Heart left ventricle (tissue), 13 donors: ENCODE measurements at regions not wholly inside any gene's neighbourhood (a gene's known extent, or its start where the extent isn't known, plus 50 kb on each side); places are given as distances from the start of the nearest gene placed in this dataset.

Experiments
- POLR2A ChIP-seq, 2 donors: fragments of 450-650 bp; IDR thresholded peaks; one replicate each; pipeline ENCODE4 v1.6.1; 2017; ENCODE audit warnings: antibody characterized with exemption in 2 of 2, mild to moderate bottlenecking in 2 of 2, moderate library complexity in 2 of 2
- TF ChIP-seq, protein P1 (sequence below), 12 donors: fragments of 200-600 bp; sonication (generic) in 4 of 12; IDR thresholded peaks; one replicate each; pipeline versions ENCODE4 v1.5.0 to v1.8.0; 2018 to 2022; ENCODE audit warnings: antibody characterized with exemption in 12 of 12, mild to moderate bottlenecking in 5 of 12
- donor health status: ischemic (EF 13 %, LVEDD 7.1; RV severe dilation, severe dysfunction).
- donor health status: DM: no; HTN: yes; CAD: no.
- donor health status: DM: no; HTN: no; CAD: no.
- donor health status: ischemic (EF 25% LVEDD 6.9; RV normal size, moderate dysfunction).
- donor health status: ischemic (EF 25% LVEDD 5.7; RV mildly dilated, moderate dysfunction).
- donor health status: ischemic (EF 35%, LVEDD 5.7; RV mildly dilated, moderate dysfunction).
- donor health status: nonischemic (EF 11% LVEDD 7.7; RV severe dilation, severe dysfunction).
- donor health status: DM: yes; HTN: yes; CAD: no.
- donor health status: PGD.
- donor health status: ischemic (EF 29% LVEDD 5.4; RV normal size, mild dysfunction).
- donor health status: nonischemic (EF 23%, LVEDD 6.1; RV moderate dilation, normal function).

DNA sequence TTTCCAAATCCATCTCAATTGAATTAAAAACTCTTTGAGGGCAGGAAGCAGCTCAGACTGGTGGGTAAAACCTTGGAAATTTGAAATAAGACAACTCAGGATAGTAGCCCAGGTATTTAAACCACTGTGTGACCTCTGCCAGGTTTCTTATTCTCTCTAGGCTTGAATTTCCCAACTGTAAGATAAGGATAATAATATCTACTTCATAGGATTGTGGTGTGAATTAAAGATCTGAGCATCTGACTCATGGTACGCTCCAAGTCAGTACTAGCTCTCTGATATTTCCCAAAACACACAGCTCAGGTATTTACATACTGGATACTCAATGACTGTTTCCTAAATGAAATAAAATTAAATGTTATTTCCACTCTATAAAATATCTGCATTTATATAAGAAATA lies 337.2 kb downstream of the LTN1 start:
- TF ChIP-seq, protein P1, sequence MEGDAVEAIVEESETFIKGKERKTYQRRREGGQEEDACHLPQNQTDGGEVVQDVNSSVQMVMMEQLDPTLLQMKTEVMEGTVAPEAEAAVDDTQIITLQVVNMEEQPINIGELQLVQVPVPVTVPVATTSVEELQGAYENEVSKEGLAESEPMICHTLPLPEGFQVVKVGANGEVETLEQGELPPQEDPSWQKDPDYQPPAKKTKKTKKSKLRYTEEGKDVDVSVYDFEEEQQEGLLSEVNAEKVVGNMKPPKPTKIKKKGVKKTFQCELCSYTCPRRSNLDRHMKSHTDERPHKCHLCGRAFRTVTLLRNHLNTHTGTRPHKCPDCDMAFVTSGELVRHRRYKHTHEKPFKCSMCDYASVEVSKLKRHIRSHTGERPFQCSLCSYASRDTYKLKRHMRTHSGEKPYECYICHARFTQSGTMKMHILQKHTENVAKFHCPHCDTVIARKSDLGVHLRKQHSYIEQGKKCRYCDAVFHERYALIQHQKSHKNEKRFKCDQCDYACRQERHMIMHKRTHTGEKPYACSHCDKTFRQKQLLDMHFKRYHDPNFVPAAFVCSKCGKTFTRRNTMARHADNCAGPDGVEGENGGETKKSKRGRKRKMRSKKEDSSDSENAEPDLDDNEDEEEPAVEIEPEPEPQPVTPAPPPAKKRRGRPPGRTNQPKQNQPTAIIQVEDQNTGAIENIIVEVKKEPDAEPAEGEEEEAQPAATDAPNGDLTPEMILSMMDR (IDR thresholded peaks at IDR 0.05): no peak
- no peak for TF ChIP-seq POLR2A (IDR thresholded peaks at IDR 0.05)
